Mucosa of descending colon (tissue), 3 donors: ENCODE measurements at regions not wholly inside any gene's neighbourhood (a gene's known extent, or its start where the extent isn't known, plus 50 kb on each side); places are given as distances from the start of the nearest gene placed in this dataset.

Experiments
- ATAC-seq: fragments of 200-7000 bp; cut with Tn5 transposase; one replicate; pipeline ENCODE4 v1.9.1; 2020; ENCODE audit warnings: mild to moderate bottlenecking, moderate library complexity
- DNase-seq, 3 donors: peaks; one replicate each; pipeline ENCODE4 v3.0.0-alpha.2; 2020
- H3K36me3 ChIP-seq: fragments of 200-600 bp; one replicate; pipeline ENCODE4 v1.8.0; 2021; ENCODE audit warnings: low read depth, mild to moderate bottlenecking
- H3K4me1 ChIP-seq: fragments of 200-600 bp; one replicate; pipeline ENCODE4 v1.8.0; 2021; ENCODE audit warnings: low read depth, mild to moderate bottlenecking
- H3K4me3 ChIP-seq: fragments of 200-600 bp; one replicate; pipeline ENCODE4 v1.8.0; 2021; ENCODE audit warnings: mild to moderate bottlenecking
- H3K9me3 ChIP-seq: fragments of 200-600 bp; one replicate; pipeline ENCODE4 v1.8.0; 2021; ENCODE audit warnings: mild to moderate bottlenecking
- CTCF ChIP-seq: fragments of 200-600 bp; IDR thresholded peaks from one replicate; pipeline ENCODE4 v1.8.0; 2022; ENCODE audit warnings: antibody characterized with exemption, mild to moderate bottlenecking
- intact Hi-C, 2 donors: fragments of 100-400 bp; cut with DNase I in 1 of 2; cut with micrococcal nuclease in 1 of 2; formaldehyde crosslinking; loops; one replicate each; pipeline versions ENCODE4 v1.11.0 to v1.11.1; 2022; cut with DNase I, micrococcal nuclease
- donor health status: DM: no; HTN: no; CAD: no; lungs with moderate emphysema.
- donor health status: DM: no; HTN: no; CAD: no.
- donor health status: DM: no; HTN: yes; CAD: no.

- intact Hi-C loops = no loop called here
- no peak overlapping the region for H3K4me3 ChIP-seq
- no peaks in the 10 kb centered on the region for H3K9me3 ChIP-seq
- no peaks in the 10 kb centered on the region for H3K36me3 ChIP-seq
- H3K4me1 ChIP-seq = no peaks in the 10 kb centered on the region
- ATAC-seq (no peak), DNase-seq (no peak)
- TF ChIP-seq CTCF = no peak
Observed at GRCh38 chr9:118362123-118362522, 657.9 kb downstream of the TLR4 start.

- TF ChIP-seq CTCF = no peak
- no peaks in the 10 kb centered on the region for H3K36me3 ChIP-seq
- intact Hi-C loops = no loop called here
- H3K4me3 ChIP-seq = no peak overlapping the region
- no peaks in the 10 kb centered on the region for H3K4me1 ChIP-seq
- DNase-seq (no peak), ATAC-seq (no peak)
- H3K9me3 ChIP-seq = no peaks in the 10 kb centered on the region
Observed at GRCh38 chr9:118362596-118362995, 658.4 kb downstream of the TLR4 start.

GRCh38 chr9:118364266-118365106 lies 660.3 kb downstream of the TLR4 start:
- intact Hi-C loops = no loop called here
- H3K4me1 ChIP-seq = no peaks in the 10 kb centered on the region
- H3K36me3 ChIP-seq = no peaks in the 10 kb centered on the region
- no peaks in the 10 kb centered on the region for H3K9me3 ChIP-seq
- DNase-seq (no peak), ATAC-seq (no peak)
- no peak for TF ChIP-seq CTCF
- no peak overlapping the region for H3K4me3 ChIP-seq

GRCh38 chr9:118366228-118366627 lies 662.0 kb downstream of the TLR4 start:
- no peak for DNase-seq
- TF ChIP-seq CTCF = no peak
- H3K36me3 ChIP-seq = no peaks in the 10 kb centered on the region
- H3K4me3 ChIP-seq = no peak overlapping the region
- no peaks in the 10 kb centered on the region for H3K9me3 ChIP-seq
- no peaks in the 10 kb centered on the region for H3K4me1 ChIP-seq
- ATAC-seq = no peak
- intact Hi-C loops = no loop called here

GRCh38 chr9:118367383-118367782 lies 663.2 kb downstream of the TLR4 start:
- H3K4me1 ChIP-seq = no peaks in the 10 kb centered on the region
- H3K9me3 ChIP-seq = no peaks in the 10 kb centered on the region
- ATAC-seq (no peak), DNase-seq (no peak)
- H3K36me3 ChIP-seq = no peaks in the 10 kb centered on the region
- TF ChIP-seq CTCF = no peak
- intact Hi-C loops = no loop called here
- no peak overlapping the region for H3K4me3 ChIP-seq
